ENCODE measurements at regions not wholly inside any gene's neighbourhood (a gene's known extent, or its start where the extent isn't known, plus 50 kb on each side); places are given as distances from the start of the nearest gene placed in this dataset.

- TF ChIP-seq CREB1 (IDR thresholded peaks at IDR 0.05; ENCODE audit: low read depth) (no peak), EP300 (IDR thresholded peaks at IDR 0.05; ENCODE audit: borderline replicate concordance) (no peak), TEAD4 (IDR thresholded peaks at IDR 0.05) (no peak)
Observed at GRCh38 chr12:103182299-103182698, 224.8 kb downstream of the ASCL1 start.

Measured in Ishikawa (cell line).